Endothelial cell (in vitro differentiated cells): ENCODE measurements at regions not wholly inside any gene's neighbourhood (a gene's known extent, or its start where the extent isn't known, plus 50 kb on each side); places are given as distances from the start of the nearest gene placed in this dataset.

Source experiments
- DNase-seq: peaks from one replicate; pipeline ENCODE4 v3.0.0; 2021; ENCODE audit warnings: low spot score
- H3K27ac Mint-ChIP-seq: one replicate; pipeline ENCODE4 v1.8.0; 2021; ENCODE audit warnings: mixed read lengths, inconsistent platforms; ENCODE audit not compliant: unreplicated experiment
- H3K27me3 Mint-ChIP-seq: one replicate; pipeline ENCODE4 v1.8.0; 2021; ENCODE audit warnings: mild to moderate bottlenecking, moderate library complexity, mixed read lengths, inconsistent platforms; ENCODE audit not compliant: unreplicated experiment
- H3K36me3 Mint-ChIP-seq: one replicate; pipeline ENCODE4 v1.8.0; 2021; ENCODE audit warnings: mild to moderate bottlenecking, low read depth, mixed read lengths, inconsistent platforms; ENCODE audit not compliant: unreplicated experiment
- H3K4me1 Mint-ChIP-seq: one replicate; pipeline ENCODE4 v1.8.0; 2021; ENCODE audit warnings: mild to moderate bottlenecking, mixed read lengths, inconsistent platforms; ENCODE audit not compliant: unreplicated experiment
- H3K4me3 Mint-ChIP-seq: one replicate; pipeline ENCODE4 v1.8.0; 2021; ENCODE audit warnings: mild to moderate bottlenecking, mixed read lengths, inconsistent platforms; ENCODE audit not compliant: unreplicated experiment
- H3K9me3 Mint-ChIP-seq: one replicate; pipeline ENCODE4 v1.8.0; 2021; ENCODE audit warnings: mixed read lengths, inconsistent platforms; ENCODE audit not compliant: unreplicated experiment
- TF ChIP-seq, protein P1 (sequence below): fragments of 200-600 bp; sonication (generic); IDR thresholded peaks from one replicate; pipeline ENCODE4 v1.5.0; 2021; ENCODE audit warnings: antibody characterized with exemption; ENCODE audit not compliant: unreplicated experiment

DNA sequence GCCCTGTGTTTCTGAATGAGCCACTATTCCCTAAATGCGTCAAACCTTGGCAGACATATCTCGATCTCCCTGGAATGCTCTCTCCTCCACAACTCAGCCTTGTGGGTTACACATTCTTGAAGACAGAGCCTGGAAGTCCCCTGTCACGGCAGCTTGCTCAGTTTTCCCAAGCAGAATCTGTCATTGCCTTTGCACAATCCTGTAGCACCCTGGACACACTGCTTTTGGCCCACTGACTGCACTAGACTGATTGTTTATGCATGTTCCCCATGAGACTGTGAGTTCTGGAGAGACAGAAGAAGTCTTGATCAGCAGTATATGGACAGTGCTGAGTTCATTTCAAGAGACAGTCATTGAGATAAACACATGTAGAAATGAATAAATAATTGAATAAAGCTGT is 406.7 kb downstream of the CD83 start:
- TF ChIP-seq, protein P1, sequence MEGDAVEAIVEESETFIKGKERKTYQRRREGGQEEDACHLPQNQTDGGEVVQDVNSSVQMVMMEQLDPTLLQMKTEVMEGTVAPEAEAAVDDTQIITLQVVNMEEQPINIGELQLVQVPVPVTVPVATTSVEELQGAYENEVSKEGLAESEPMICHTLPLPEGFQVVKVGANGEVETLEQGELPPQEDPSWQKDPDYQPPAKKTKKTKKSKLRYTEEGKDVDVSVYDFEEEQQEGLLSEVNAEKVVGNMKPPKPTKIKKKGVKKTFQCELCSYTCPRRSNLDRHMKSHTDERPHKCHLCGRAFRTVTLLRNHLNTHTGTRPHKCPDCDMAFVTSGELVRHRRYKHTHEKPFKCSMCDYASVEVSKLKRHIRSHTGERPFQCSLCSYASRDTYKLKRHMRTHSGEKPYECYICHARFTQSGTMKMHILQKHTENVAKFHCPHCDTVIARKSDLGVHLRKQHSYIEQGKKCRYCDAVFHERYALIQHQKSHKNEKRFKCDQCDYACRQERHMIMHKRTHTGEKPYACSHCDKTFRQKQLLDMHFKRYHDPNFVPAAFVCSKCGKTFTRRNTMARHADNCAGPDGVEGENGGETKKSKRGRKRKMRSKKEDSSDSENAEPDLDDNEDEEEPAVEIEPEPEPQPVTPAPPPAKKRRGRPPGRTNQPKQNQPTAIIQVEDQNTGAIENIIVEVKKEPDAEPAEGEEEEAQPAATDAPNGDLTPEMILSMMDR: no peak
- DNase-seq: no peak
- Mint-ChIP-seq H3K36me3 (no peaks in the 10 kb centered on the region), H3K4me1 (no peaks in the 10 kb centered on the region), H3K27ac (no peak overlapping the region), H3K27me3 (no peaks in the 10 kb centered on the region), H3K4me3 (no peak overlapping the region), H3K9me3 (no peaks in the 10 kb centered on the region)

DNA sequence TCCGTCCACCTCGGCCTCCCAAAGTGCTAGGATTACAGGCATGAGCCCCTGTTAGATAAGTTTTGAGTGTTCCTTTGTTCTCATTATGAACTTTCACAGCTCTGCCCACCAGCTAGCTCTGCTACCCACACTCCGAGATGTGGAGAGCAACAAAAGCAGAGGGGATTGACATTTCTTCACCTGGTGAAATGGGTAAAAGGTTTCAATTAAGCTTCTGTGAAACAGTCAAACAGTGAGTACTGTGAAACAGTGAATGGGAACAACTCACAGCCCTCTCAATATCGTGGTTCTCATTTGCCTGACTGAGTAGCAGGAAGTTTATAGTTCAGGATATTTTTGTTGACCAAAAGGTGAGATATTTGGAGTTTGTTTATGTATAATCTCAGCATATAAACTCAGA is 412.8 kb downstream of the CD83 start:
- TF ChIP-seq, protein P1: no peak
- no peak for DNase-seq
- H3K27ac Mint-ChIP-seq: no peak overlapping the region
- no peaks in the 10 kb centered on the region for H3K27me3 Mint-ChIP-seq
- no peaks in the 10 kb centered on the region for H3K36me3 Mint-ChIP-seq
- H3K4me3 Mint-ChIP-seq: no peak overlapping the region
- no peaks in the 10 kb centered on the region for H3K9me3 Mint-ChIP-seq
- H3K4me1 Mint-ChIP-seq: no peaks in the 10 kb centered on the region

DNA sequence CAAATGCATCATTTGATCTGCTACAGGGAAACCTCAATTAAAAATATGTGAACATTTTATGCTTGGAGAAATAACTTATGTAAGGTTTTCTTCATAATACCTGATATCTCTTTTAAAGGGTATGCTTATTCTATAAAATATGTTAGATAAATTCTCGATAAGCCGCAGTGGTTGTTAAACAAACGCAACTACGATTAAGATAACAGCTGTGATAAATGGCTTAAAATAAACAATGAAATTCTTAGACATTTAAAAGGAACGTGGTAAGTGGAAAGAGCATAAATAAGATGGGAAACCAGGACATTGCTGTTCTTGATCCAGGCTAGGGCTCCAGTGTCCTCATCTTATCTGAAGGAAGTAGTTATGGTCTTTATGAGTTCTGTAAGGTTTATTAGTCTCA is 415.9 kb downstream of the CD83 start:
- Mint-ChIP-seq H3K27me3 (no peaks in the 10 kb centered on the region), H3K4me1 (no peaks in the 10 kb centered on the region), H3K4me3 (no peak overlapping the region), H3K9me3 (no peaks in the 10 kb centered on the region), H3K36me3 (no peaks in the 10 kb centered on the region), H3K27ac (no peak overlapping the region)
- TF ChIP-seq, protein P1: no peak
- DNase-seq: no peak

DNA sequence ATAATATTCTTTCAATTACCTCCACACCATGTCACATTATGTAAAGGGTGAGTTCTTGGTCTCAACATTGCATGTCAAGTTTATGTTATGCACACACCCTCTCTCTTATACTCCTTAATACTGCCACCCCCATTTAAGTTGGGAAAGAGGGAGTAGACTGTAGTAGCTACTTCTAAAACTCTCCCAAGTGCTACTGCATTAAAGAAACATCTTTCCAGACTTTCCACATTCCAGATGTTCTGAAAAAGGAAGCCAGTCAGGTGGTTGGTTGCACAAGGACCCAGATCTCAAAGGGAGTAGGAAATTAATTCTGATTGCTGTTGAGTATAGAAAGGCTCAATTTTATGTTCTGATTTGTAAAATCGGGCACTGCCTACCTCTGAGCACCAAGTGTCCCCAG is 419.5 kb downstream of the CD83 start:
- DNase-seq: no peak
- H3K4me3 Mint-ChIP-seq: no peak overlapping the region
- H3K27me3 Mint-ChIP-seq: no peaks in the 10 kb centered on the region
- TF ChIP-seq, protein P1: no peak
- no peaks in the 10 kb centered on the region for H3K4me1 Mint-ChIP-seq
- H3K9me3 Mint-ChIP-seq: no peaks in the 10 kb centered on the region
- H3K27ac Mint-ChIP-seq: no peak overlapping the region
- no peaks in the 10 kb centered on the region for H3K36me3 Mint-ChIP-seq

DNA sequence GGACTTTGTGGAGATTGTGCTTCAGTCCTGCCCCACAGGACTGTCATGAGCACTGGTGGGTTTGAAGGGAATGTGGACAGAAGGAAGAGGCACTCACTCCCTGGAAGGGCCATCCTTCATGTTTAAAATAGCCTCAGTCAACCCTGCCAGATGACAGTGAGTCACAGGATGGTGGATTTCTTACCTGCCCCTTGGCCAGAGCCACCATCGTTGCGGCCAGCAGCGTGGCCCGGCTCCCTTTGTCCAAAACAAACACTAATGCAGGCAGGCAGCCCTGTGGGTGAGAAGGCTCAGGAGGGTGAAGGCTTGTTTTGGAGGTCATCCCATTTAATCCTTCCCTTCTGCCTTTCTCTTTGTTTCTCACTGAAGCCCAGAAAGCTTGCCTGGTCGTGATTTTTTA is 422.7 kb downstream of the CD83 start:
- TF ChIP-seq, protein P1: no peak
- no peaks in the 10 kb centered on the region for H3K27me3 Mint-ChIP-seq
- no peak overlapping the region for H3K27ac Mint-ChIP-seq
- DNase-seq: no peak
- H3K36me3 Mint-ChIP-seq: no peaks in the 10 kb centered on the region
- no peak overlapping the region for H3K4me3 Mint-ChIP-seq
- no peaks in the 10 kb centered on the region for H3K4me1 Mint-ChIP-seq
- H3K9me3 Mint-ChIP-seq: no peaks in the 10 kb centered on the region
